Fibroblast of skin of right quadriceps (primary cell): ENCODE measurements at regions not wholly inside any gene's neighbourhood (a gene's known extent, or its start where the extent isn't known, plus 50 kb on each side); places are given as distances from the start of the nearest gene placed in this dataset.
"Not testable (repeated sequence)": the region's sequence is repeated elsewhere in the genome, so short reads cannot be mapped to it uniquely, and the experiment has no call there.

Experiments
- DNase-seq: peaks from one replicate; pipeline ENCODE4 v3.0.0-alpha.2; 2013

- DNase-seq: no peak
These were observed 1185.9 kb upstream of the GOT2 start for GRCh38 chr16:59920054-59920453.

GRCh38 chr16:59913666-59914065, 1179.5 kb upstream of the GOT2 start:
- no peak for DNase-seq

GRCh38 chr16:59909262-59909661, 1175.1 kb upstream of the GOT2 start:
- DNase-seq: peak; percentile 40

GRCh38 chr16:59907611-59908010, 1173.5 kb upstream of the GOT2 start:
- no peak for DNase-seq

- peak; percentile 78 for DNase-seq
These were observed 1171.5 kb upstream of the GOT2 start for GRCh38 chr16:59905606-59906005.

GRCh38 chr16:59905131-59905530, 1171.0 kb upstream of the GOT2 start:
- DNase-seq: no peak

- DNase-seq: no peak
These were observed 1165.8 kb upstream of the GOT2 start for GRCh38 chr16:59899940-59900339.

- no peak for DNase-seq
These were observed 1158.3 kb upstream of the GOT2 start for GRCh38 chr16:59892376-59892775.

- DNase-seq: no peak
These were observed 1153.7 kb upstream of the GOT2 start for GRCh38 chr16:59887856-59888255.

GRCh38 chr16:59886021-59886420, 1151.9 kb upstream of the GOT2 start:
- DNase-seq: peak; percentile 90

- no peak for DNase-seq
These were observed 1147.3 kb upstream of the GOT2 start for GRCh38 chr16:59881376-59881775.

- DNase-seq: peak; percentile 39
These were observed 1146.5 kb upstream of the GOT2 start for GRCh38 chr16:59880611-59881010.

- peak; percentile 20 for DNase-seq
These were observed 1144.9 kb upstream of the GOT2 start for GRCh38 chr16:59878999-59879398.

GRCh38 chr16:59878479-59878878, 1144.4 kb upstream of the GOT2 start:
- peak; percentile 88 for DNase-seq

GRCh38 chr16:59864981-59865666, 1131.0 kb upstream of the GOT2 start:
- peak; percentile 55 for DNase-seq

GRCh38 chr16:59859676-59860402, 1125.7 kb upstream of the GOT2 start:
- peak; percentile 88 for DNase-seq

GRCh38 chr16:59854846-59855439, 1120.8 kb upstream of the GOT2 start:
- DNase-seq: no peak

GRCh38 chr16:59849716-59850115, 1115.6 kb upstream of the GOT2 start:
- no peak for DNase-seq

GRCh38 chr16:59848296-59848695, 1114.2 kb upstream of the GOT2 start:
- peak; percentile 2 for DNase-seq

GRCh38 chr16:59840169-59840568, 1106.1 kb upstream of the GOT2 start:
- no peak for DNase-seq

GRCh38 chr16:59826767-59827166, 1092.7 kb upstream of the GOT2 start:
- no peak for DNase-seq

- DNase-seq: not testable (repeated sequence)
These were observed 1075.4 kb upstream of the GOT2 start for GRCh38 chr16:59809488-59809887.

GRCh38 chr16:59783191-59783590, 1049.1 kb upstream of the GOT2 start:
- peak; percentile 26 for DNase-seq

- DNase-seq: no peak
These were observed 1039.2 kb upstream of the GOT2 start for GRCh38 chr16:59773330-59773729.
